Lower leg skin (tissue), 4 donors: ENCODE measurements at regions not wholly inside any gene's neighbourhood (a gene's known extent, or its start where the extent isn't known, plus 50 kb on each side); places are given as distances from the start of the nearest gene placed in this dataset.
"Not testable (repeated sequence)": the region's sequence is repeated elsewhere in the genome, so short reads cannot be mapped to it uniquely, and the experiment has no call there.

Experiments
- DNase-seq, 2 donors: peaks; one replicate each; pipeline ENCODE4 v3.0.0-alpha.2; 2019; ENCODE audit warnings: low spot score in 2 of 2
- H3K4me3 ChIP-seq: fragments of 200-600 bp; sonication (generic); 2 replicates; pipeline ENCODE4 v1.5.1; 2017; ENCODE audit warnings: mild to moderate bottlenecking, low read depth; ENCODE audit not compliant: poor library complexity, severe bottlenecking
- CTCF ChIP-seq, 3 donors: fragments of 450-650 bp; IDR thresholded peaks; one replicate each; pipeline ENCODE4 v1.5.1; 2016; ENCODE audit warnings: antibody characterized with exemption in 3 of 3, mild to moderate bottlenecking in 3 of 3, moderate library complexity in 2 of 3
- POLR2A ChIP-seq, 2 donors: fragments of 450-650 bp; IDR thresholded peaks; one replicate each; pipeline ENCODE4 v1.6.1; 2016 to 2017; ENCODE audit warnings: antibody characterized with exemption in 2 of 2, mild to moderate bottlenecking in 1 of 2, moderate library complexity in 1 of 2
- WGBS, 2 donors: methylation state at CpG; one replicate each; pipeline ENCODE4 v1.1.5; 2018; 5-methylcytosine and 5-hydroxymethylcytosine counted together
- intact Hi-C: fragments of 100-400 bp; cut with DNase I; formaldehyde crosslinking; loops from one replicate; pipeline ENCODE4 v1.15.0; 2023; ENCODE audit warnings: low total_unique reads

- DNase-seq: peak in 1 of 2 donors; percentile 81
- TF ChIP-seq CTCF (IDR thresholded peaks at IDR 0.05) (no peak), POLR2A (IDR thresholded peaks at IDR 0.05) (no peak)
- H3K4me3 ChIP-seq: no peak overlapping the region
- intact Hi-C loops: no loop called here
- 71 to 83% methylated on average over 14 to 17 of the region's 18 CpGs for WGBS, 2 donors
Observed at GRCh38 chr14:105891631-105892452, 365.5 kb downstream of the TMEM121 start.

GRCh38 chr14:105892453-105893441 is 366.4 kb downstream of the TMEM121 start:
- intact Hi-C loops, H3K4me3 ChIP-seq: not testable (repeated sequence)
- 72 to 80% methylated on average over 23 to 25 of the region's 27 CpGs for WGBS, 2 donors
- peak in 1 of 2 donors; percentile 61 for DNase-seq

GRCh38 chr14:105893686-105894085 is 367.3 kb downstream of the TMEM121 start:
- peak in 1 of 2 donors; percentile 75 for DNase-seq
- 69 to 92% methylated on average over 8 to 10 of the region's 12 CpGs for WGBS, 2 donors
- intact Hi-C loops, H3K4me3 ChIP-seq: not testable (repeated sequence)

- no peak overlapping the region for H3K4me3 ChIP-seq
- WGBS, 2 donors: 79 to 84% methylated on average over 18 to 19 of the region's 19 CpGs
- intact Hi-C loops: no loop called here
- peak in 1 of 2 donors; percentile 81 for DNase-seq
- no peak for TF ChIP-seq CTCF (IDR thresholded peaks at IDR 0.05)
Observed at GRCh38 chr14:105894125-105894977, 368.0 kb downstream of the TMEM121 start.

GRCh38 chr14:105894978-105895881 is 368.8 kb downstream of the TMEM121 start:
- intact Hi-C loops: no loop called here
- TF ChIP-seq POLR2A (IDR thresholded peaks at IDR 0.05) (no peak), CTCF (IDR thresholded peaks at IDR 0.05) (no peak)
- WGBS, 2 donors: 87 to 90% methylated on average over 28 to 30 of the region's 30 CpGs
- DNase-seq: peak in 1 of 2 donors; percentile 79
- H3K4me3 ChIP-seq: no peak overlapping the region

GRCh38 chr14:105896206-105896605 is 369.8 kb downstream of the TMEM121 start:
- WGBS, 2 donors: 78% methylated on average over 6 of the region's 6 CpGs
- H3K4me3 ChIP-seq, intact Hi-C loops, DNase-seq: not testable (repeated sequence)

- DNase-seq, intact Hi-C loops, H3K4me3 ChIP-seq: not testable (repeated sequence)
- WGBS, 2 donors: 70 to 72% methylated on average over 6 of the region's 6 CpGs
Observed at GRCh38 chr14:105896961-105897724, 370.8 kb downstream of the TMEM121 start.
